Peyer's patch (tissue), 4 donors: ENCODE measurements at regions not wholly inside any gene's neighbourhood (a gene's known extent, or its start where the extent isn't known, plus 50 kb on each side); places are given as distances from the start of the nearest gene placed in this dataset.

Experiments
- POLR2A ChIP-seq, 2 donors: fragments of 450-650 bp; IDR thresholded peaks; one replicate each; pipeline ENCODE4 v1.5.1; 2017; ENCODE audit warnings: antibody characterized with exemption in 2 of 2, mild to moderate bottlenecking in 2 of 2, moderate library complexity in 2 of 2
- TF ChIP-seq, protein P1 (sequence below), 6 experiments: fragments of 450-650 bp in 4 of 6; fragments of 200-600 bp in 2 of 6; sonication (generic) in 1 of 6; IDR thresholded peaks; one replicate each; pipeline ENCODE4 v1.5.1; 2017 to 2019; ENCODE audit warnings: antibody characterized with exemption in 6 of 6, mild to moderate bottlenecking in 3 of 6, moderate library complexity in 1 of 6

DNA sequence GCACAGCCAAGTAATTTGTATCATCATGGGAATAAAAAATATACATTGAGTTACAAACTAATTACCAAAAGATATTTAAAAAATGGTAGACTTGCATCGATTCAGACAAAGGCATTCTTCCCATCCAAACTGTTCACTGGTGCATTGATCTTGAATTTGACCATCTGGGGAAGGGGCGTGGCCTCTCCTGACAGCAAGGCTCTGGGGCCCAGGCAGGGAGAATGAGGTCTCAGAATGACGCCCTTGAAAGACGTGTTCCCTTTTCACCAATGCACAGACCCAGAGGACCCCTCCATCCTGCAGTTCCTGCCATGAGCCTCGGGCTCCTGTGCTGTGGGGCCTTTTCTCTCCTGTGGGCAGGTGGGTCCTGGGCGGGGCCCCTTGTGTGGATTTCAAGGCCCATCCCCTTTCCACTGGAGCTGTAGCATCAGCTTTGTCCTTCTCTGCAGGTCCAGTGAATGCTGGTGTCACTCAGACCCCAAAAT is 91.1 kb upstream of the PRSS58 start:
- TF ChIP-seq, protein P1, sequence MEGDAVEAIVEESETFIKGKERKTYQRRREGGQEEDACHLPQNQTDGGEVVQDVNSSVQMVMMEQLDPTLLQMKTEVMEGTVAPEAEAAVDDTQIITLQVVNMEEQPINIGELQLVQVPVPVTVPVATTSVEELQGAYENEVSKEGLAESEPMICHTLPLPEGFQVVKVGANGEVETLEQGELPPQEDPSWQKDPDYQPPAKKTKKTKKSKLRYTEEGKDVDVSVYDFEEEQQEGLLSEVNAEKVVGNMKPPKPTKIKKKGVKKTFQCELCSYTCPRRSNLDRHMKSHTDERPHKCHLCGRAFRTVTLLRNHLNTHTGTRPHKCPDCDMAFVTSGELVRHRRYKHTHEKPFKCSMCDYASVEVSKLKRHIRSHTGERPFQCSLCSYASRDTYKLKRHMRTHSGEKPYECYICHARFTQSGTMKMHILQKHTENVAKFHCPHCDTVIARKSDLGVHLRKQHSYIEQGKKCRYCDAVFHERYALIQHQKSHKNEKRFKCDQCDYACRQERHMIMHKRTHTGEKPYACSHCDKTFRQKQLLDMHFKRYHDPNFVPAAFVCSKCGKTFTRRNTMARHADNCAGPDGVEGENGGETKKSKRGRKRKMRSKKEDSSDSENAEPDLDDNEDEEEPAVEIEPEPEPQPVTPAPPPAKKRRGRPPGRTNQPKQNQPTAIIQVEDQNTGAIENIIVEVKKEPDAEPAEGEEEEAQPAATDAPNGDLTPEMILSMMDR (IDR thresholded peaks at IDR 0.05), result no peak
- no peak for TF ChIP-seq POLR2A (IDR thresholded peaks at IDR 0.05)
